Fibroblast of lung (primary cell): ENCODE measurements at regions not wholly inside any gene's neighbourhood (a gene's known extent, or its start where the extent isn't known, plus 50 kb on each side); places are given as distances from the start of the nearest gene placed in this dataset.

ENCODE experiments used
- CTCF ChIP-seq, 2 donors: IDR thresholded peaks in 1 of 2; conservative IDR thresholded peaks in 1 of 2; 1 replicate in 1 of 2; 2 replicates in 1 of 2; pipeline ENCODE4 v1.5.1; 2011 to 2012; ENCODE audit warnings: low read length in 2 of 2, control low read depth in 1 of 2, inconsistent platforms in 1 of 2, low read depth in 1 of 2, mild to moderate bottlenecking in 1 of 2
- EZH2 ChIP-seq: IDR thresholded peaks from 2 replicates; pipeline ENCODE4 v1.5.1; 2012; ENCODE audit warnings: low read length, control low read depth, mild to moderate bottlenecking; ENCODE audit errors: missing control alignments

- TF ChIP-seq CTCF (conservative IDR thresholded peaks at IDR 0.05 in 1 of 2, IDR thresholded peaks at IDR 0.05 in 1 of 2; ENCODE audit: low read depth in 1 of 2, low read length in 2 of 2) (no peak), EZH2 (no peak)
Measured at GRCh38 chr12:94760786-94761185, 110.4 kb upstream of the TMCC3 start.
